HG02938 (cell line): ENCODE measurements at regions not wholly inside any gene's neighbourhood (a gene's known extent, or its start where the extent isn't known, plus 50 kb on each side); places are given as distances from the start of the nearest gene placed in this dataset.
"Not testable (repeated sequence)": the region's sequence is repeated elsewhere in the genome, so short reads cannot be mapped to it uniquely, and the experiment has no call there.

ENCODE experiments used
- ATAC-seq: cut with Tn5 transposase; IDR thresholded peaks from one replicate; pipeline ENCODE4 v1.9.1; 2021; ENCODE audit warnings: mild to moderate bottlenecking, moderate library complexity; ENCODE audit not compliant: unreplicated experiment

DNA sequence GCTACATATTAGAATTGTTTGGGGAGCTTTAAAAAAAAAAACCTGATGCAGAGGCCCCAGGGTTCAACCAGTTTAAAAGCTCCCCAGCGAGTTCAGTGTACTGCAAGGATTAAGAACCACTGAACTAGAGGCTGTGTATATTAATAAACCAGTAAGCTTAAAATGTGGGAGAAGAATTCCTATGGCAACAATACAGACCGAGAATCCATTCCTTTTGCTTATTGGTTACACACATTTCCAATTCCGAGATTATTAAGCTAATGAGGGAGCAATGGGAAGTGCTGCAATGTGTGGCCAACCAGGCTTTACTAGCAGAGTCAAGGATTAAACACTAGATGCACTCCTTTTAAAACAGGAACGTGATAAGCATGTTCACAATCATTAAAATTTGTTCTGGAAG, 204.4 kb downstream of the TDRD15 start:
- no peak for ATAC-seq

DNA sequence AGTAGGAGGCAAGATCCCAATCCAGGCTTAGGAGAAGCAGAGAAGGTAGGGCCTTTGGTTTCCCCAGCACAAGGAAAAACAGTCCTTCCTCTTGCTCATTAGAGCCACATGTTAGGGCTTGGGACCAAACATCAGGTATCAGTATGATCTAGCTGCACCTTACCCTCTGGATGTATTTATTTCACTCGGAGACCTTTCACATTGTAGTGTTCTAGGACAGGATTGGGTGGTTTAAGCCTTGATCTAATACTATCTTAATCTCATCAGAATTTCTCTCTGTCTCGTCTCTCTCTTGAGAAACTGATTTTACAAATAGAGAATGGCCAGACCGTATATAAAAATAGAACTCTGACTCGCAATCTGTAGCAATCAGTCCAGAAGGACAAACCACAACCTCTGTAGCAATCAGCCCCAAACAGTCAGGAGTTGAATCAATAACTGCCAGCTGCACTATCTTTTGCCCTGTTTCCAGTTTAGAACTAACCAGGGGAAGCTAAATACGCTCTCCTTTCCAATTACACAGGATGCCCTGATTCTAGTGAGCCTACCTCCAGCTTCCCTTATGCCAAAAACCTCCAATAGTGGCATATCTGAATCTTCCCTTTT, 207.1 kb downstream of the TDRD15 start:
- no peak for ATAC-seq

DNA sequence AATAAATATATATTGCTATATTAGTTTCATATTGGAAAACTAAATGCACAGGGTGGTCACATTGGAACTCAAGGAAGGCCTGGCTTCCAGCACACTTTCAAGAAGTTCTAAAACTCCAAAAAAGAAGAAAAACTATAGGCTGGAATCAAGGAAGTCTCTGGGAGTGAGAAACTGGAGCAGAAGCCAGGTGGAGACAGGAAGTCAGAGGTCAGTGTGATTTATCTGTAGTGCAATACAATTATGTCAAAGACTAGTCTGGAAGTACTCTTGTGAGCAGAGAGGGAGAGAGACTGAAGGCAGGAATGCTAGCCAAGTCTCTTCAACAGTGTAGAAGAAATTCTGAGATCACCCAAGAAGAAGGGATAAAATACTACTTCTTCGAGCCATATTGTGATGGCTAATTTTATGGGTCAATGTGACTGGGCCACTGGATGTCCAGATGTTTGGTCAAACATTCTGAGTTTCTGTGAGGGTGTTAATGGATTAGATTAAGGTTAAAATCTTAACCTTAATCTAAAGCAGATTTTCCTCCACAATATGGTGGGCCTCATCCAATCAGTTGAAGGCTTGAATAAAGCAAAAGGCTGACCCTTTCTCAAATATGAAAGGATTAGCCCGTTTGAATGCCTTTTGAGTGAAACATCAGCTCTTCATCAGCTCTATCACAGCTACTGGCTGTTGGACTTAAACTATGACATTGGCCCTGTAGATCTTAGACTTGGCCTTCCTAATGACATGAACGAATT, 208.0 kb downstream of the TDRD15 start:
- ATAC-seq = no peak

GRCh38 chr2:21332993-21333625, 209.3 kb downstream of the TDRD15 start:
- ATAC-seq = no peak

GRCh38 chr2:21333684-21334083, 209.9 kb downstream of the TDRD15 start:
- ATAC-seq = no peak

- no peak for ATAC-seq
These were observed 223.2 kb downstream of the TDRD15 start for GRCh38 chr2:21346984-21347383.

GRCh38 chr2:21353879-21354679, 230.3 kb downstream of the TDRD15 start:
- no peak for ATAC-seq

GRCh38 chr2:21356086-21356856, 232.5 kb downstream of the TDRD15 start:
- no peak for ATAC-seq

DNA sequence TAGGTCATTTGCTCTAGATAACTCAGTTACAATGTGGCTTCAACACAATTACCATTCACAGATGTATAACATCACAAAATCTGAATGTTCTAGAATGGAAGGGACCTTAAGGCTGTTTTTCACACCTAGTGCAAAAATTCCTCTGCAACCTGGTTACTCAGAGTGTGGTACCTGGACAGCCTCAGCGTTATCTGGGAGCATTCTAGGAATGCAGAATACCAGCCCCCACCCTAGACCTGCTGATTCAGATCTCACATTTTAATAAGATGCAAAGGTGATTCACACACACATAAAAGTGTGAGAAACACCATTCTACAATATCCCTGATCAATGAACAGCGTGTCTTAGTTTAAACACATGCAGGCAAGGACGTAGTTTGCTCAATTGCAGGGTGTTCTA, 233.1 kb downstream of the TDRD15 start:
- no peak for ATAC-seq

DNA sequence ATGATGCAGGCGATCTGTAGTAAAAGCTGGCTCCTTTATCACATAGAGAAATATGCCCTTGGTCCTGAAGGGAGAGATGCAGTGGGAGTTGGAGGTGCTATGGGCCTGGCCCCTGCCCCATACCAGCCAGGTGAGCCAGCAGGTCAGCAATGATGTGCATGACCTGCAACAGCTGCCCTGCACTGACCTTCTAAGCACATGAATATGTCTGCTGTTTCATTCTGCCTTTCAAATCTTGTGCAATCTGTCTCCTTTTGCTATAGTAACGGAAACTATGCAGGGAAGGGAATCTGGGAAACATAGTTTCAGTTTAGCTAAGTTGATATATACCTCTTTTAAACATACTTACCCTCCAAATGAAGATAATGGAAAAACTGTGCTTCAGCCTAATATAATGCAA, 235.2 kb downstream of the TDRD15 start:
- no peak for ATAC-seq

DNA sequence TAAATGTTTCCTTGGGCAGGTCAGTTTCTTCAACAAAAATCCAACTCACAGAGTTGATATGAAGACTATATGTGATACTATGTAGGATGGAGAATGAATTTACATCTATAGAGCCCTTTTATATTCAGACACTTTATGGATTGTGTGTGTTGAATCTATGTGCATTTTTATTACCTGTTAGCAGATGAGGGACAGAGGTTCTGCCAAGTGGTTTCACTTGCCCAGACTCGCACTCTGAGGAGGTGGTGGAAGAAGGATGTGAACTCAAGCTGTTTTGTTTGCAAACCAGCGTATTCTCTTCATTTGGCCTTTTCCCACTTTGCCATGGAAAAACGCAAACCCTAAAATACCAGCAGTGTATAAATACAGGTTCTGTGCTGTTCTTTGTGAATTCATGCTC, 237.6 kb downstream of the TDRD15 start:
- ATAC-seq = no peak

- ATAC-seq = no peak
These were observed 238.3 kb downstream of the TDRD15 start for GRCh38 chr2:21361957-21362486.

DNA sequence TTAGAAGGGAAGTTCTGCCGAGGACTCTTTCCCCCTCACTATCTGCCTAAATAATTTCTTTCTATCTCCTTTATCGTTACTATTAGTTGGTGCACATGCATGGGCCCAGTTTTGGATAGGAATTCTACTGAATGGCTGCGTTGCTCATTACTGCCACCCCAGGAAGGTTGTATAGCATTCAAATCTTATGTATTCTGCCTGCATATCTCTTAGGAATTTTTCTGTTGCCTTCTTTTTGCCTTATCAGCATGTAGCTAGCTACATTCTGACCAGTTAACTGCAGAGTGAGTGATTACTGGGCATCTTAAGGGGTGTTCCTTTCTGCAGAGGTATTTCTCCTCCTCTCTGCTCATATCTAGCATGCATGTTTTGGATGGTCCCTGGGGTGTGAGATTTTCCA, 239.6 kb downstream of the TDRD15 start:
- ATAC-seq = no peak

DNA sequence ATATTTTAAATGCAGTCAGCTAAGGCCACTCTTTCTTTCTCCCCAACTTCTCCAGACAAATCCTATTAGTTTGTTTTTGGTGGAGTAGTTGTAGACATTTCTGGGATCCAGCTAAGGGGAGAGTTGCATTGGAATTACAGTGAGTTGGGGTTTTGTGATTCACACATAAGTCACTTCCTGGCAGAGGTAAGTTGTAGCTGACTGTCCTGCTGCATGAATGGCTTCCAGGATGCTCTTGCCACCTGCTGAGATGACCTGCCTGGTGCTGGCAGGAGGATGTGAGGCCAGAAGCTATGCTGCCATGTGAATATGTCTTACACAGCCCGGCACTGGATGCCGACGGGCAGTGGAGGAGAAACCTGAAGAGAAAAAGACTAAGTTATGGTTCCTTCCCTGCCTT, 243.7 kb downstream of the TDRD15 start:
- ATAC-seq = no peak

DNA sequence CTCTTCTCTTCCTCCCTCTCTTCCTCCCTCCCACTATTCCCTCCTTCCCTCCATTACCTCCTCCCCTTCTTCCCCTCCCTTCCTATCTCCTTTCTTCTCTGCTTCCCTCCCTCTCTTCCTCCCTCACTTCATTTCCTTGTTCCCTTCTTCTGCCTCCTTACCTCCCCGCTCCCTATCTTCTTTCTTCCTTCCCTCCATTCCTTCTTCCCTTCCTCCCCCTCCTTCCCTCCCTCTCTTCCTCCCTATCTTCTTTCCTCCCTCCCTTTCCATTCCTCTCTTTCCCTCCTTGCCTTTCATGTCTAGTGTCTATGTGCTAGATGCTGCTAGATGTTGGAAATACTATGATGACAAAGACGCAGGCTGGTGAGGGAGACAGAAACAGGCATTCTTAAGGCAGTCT, 246.0 kb downstream of the TDRD15 start:
- ATAC-seq = no peak

DNA sequence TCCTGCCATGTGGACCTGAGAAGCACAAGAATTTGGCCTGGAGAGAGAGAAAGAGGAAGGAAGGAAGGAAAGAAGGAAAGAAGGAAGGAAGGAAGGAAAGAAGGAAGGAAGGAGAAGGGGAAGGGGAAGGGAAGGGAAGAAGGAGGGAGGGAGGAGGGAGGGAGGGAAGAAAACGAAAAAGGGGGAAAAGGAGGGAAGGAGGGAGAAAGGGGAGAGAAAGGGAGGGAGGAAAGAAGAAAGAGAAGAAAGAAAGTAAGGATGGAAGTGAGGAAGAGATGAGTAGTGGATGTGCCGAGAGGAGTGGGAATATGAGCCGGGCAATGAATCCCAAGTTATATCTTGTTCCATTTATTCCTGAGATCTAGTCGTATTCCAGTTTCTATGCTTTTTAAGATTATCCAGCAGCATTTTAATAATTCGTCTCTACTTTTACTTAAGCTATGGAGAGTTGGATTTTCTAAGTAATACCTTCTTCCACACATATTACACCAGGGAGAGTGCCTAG, 247.8 kb downstream of the TDRD15 start:
- ATAC-seq = no peak

DNA sequence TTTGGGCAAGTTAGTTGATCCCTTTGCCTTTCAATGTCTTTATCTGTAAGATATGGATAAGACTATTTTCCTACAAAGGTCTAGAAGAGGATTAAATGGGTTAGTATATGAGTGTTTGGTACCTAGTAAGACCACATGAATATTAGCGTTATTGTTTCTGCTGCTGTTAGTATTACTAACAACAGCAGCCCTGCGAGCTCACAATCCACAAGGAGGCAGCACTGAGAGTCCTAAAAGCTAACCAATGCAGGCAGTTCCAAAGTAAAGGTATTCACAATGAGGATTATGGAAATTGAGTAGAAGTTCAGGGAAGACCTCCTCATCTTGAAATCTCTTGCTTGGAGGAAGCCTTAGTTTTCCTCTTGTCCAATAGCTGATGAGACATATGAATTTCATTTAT, 248.9 kb downstream of the TDRD15 start:
- no peak for ATAC-seq

DNA sequence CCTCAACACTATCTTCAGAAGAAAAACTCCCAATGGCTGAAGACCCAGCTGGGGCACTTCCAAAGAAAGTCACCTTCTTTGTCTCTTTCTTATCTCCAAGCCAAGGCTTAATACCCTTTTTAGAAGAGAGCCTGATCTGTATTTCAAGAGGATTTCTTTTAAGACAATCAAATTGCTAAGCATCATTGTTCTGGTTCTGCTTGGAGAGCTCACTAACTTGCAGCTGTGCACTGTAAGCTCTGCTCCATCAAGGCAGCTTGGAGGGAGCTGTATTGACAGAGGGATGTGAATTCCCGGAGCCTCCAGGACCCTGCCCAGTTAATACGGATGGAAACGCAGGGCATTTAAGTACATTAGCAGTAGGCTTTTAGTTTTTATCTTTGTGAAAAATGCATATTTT, 253.1 kb downstream of the TDRD15 start:
- ATAC-seq = no peak

- ATAC-seq = no peak
These were observed 255.4 kb downstream of the TDRD15 start for GRCh38 chr2:21379140-21379539.

DNA sequence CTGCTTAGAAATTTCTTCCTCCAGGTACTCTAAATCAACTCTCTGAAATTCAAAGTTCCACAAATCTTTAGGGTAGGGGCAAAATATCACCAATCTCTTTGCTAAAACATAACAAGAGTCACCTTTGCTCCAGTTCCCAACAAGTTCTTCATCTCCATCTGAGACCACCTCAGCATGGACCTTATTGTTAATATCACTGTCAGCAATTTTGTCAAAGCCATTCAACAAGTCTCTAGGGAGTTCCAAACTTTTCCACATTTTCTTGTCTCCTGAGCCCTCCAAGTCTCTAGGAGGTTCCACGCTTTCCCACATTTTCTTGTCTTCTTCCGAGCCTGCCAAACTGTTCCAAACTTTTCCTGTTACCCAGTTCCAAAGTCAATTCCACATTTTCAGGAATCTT, 255.9 kb downstream of the TDRD15 start:
- ATAC-seq = not testable (repeated sequence)
